ENCODE measurements at regions not wholly inside any gene's neighbourhood (a gene's known extent, or its start where the extent isn't known, plus 50 kb on each side); places are given as distances from the start of the nearest gene placed in this dataset.

GRCh38 chr12:104816845-104817503, 141.1 kb downstream of the SLC41A2 start:
- TF ChIP-seq CTCF (IDR thresholded peaks at IDR 0.05; ENCODE audit: control extremely low read depth in 1 of 3, insufficient read depth in 1 of 3, low read depth in 1 of 3, low read length in 3 of 3), result no peak
- no peak for TF ChIP-seq RFX5 (IDR thresholded peaks at IDR 0.05; ENCODE audit: borderline replicate concordance, low read depth, low read length)

Measured in H1 (cell line).